ENCODE measurements at regions not wholly inside any gene's neighbourhood (a gene's known extent, or its start where the extent isn't known, plus 50 kb on each side); places are given as distances from the start of the nearest gene placed in this dataset.

- TF ChIP-seq CTCF (IDR thresholded peaks at IDR 0.05; ENCODE audit: low read length) (no peak), EZH2 (optimal IDR thresholded peaks at IDR 0.05; ENCODE audit: low read depth, low read length) (no peak)
Observed at GRCh38 chr14:101075801-101076413, 172.4 kb upstream of the RTL1 start.

Measured in MM.1S (cell line).